HCT116 (cell line): ENCODE measurements at regions not wholly inside any gene's neighbourhood (a gene's known extent, or its start where the extent isn't known, plus 50 kb on each side); places are given as distances from the start of the nearest gene placed in this dataset.

Experiments
- ATAC-seq: fragments of 200-7000 bp; cut with Tn5 transposase; 2 replicates; pipeline ENCODE4 v1.9.1; 2020; ENCODE audit warnings: mild to moderate bottlenecking, moderate library complexity
- BruUV-seq: library from RNA; stranded (reverse); fragments of 400-500 nt; replicated peaks from 2 replicates; lab custom pipeline; 2021; lab: Mats Ljungman, UMichigan
- CTCF ChIA-PET: fragments of 300-600 bp; sonication (Branson Sonifier 250); formaldehyde crosslinking; loops from one replicate; lab custom pipeline; 2021; ENCODE audit warnings: antibody characterized with exemption; lab: Charles Lee
- POLR2A ChIA-PET: fragments of 300-600, 350-600 bp; sonication (Branson Sonifier 250); formaldehyde crosslinking; loops from one replicate; lab custom pipeline; 2021; ENCODE audit warnings: antibody characterized with exemption; lab: Charles Lee
- RAD21 ChIA-PET, 2 experiments: fragments of 300-600 bp; sonication (Branson Sonifier 250); formaldehyde crosslinking; loops; one replicate each; lab custom pipeline; 2023; ENCODE audit warnings: low total read pairs in 2 of 2; ENCODE audit not compliant: uncharacterized antibody in 2 of 2, unreplicated experiment in 2 of 2, low non-redundant PET in 1 of 2; lab: Charles Lee
- DNase-seq: peaks from one replicate; pipeline ENCODE4 v3.0.0-alpha.2; 2010; ENCODE audit warnings: low read depth, low spot score
- H2AFZ ChIP-seq: fragments of 200-600 bp; shearing (Covaris generic), sonication (generic); 2 replicates; pipeline ENCODE4 v1.6.1; 2017; ENCODE audit warnings: low read depth, mixed run types, mixed read lengths, antibody characterized with exemption, low read length; ENCODE audit not compliant: poor library complexity, severe bottlenecking
- H3K27ac ChIP-seq: 2 replicates; pipeline ENCODE4 v1.5.1; 2012; ENCODE audit warnings: low read depth, low read length
- H3K27me3 ChIP-seq: fragments of 200-600 bp; sonication (generic); 2 replicates; pipeline ENCODE4 v1.6.1; 2016; ENCODE audit warnings: mixed run types, low read length, mixed read lengths; ENCODE audit not compliant: insufficient read depth
- H3K36me3 ChIP-seq, 2 experiments: fragments of 200-500 bp in 1 of 2; fragments of 200-600 bp in 1 of 2; sonication (Bioruptor generic) in 1 of 2; sonication (generic) in 1 of 2; 2 replicates each; pipeline versions ENCODE4 v1.5.1 to v1.6.1; 2014 to 2016; ENCODE audit warnings: low read length in 2 of 2, inconsistent platforms in 1 of 2, mixed read lengths in 1 of 2, mixed run types in 1 of 2; ENCODE audit not compliant: insufficient read depth in 2 of 2, control insufficient read depth in 1 of 2
- H3K4me1 ChIP-seq, 2 experiments: fragments of 200-600 bp in 1 of 2; sonication (generic) in 1 of 2; 2 replicates each; pipeline versions ENCODE4 v1.5.1 to v1.6.1; 2012 to 2017; ENCODE audit warnings: low read length in 2 of 2, inconsistent platforms in 1 of 2, mild to moderate bottlenecking in 1 of 2, mixed read lengths in 1 of 2, mixed run types in 1 of 2, moderate library complexity in 1 of 2; ENCODE audit not compliant: insufficient read depth in 2 of 2, control insufficient read depth in 1 of 2
- H3K4me2 ChIP-seq: fragments of 200-600 bp; sonication (generic); 2 replicates; pipeline ENCODE4 v1.6.1; 2017; ENCODE audit warnings: mixed run types, low read length, mixed read lengths
- H3K4me3 ChIP-seq, 2 experiments: fragments of 200-600 bp in 1 of 2; sonication (generic) in 1 of 2; replicated peaks in 1 of 2; 2 replicates each; pipeline ENCODE4 v1.5.1; 2011 to 2016; ENCODE audit warnings: low read length in 2 of 2, control low read depth in 1 of 2, low read depth in 1 of 2, mild to moderate bottlenecking in 1 of 2, mixed read lengths in 1 of 2, mixed run types in 1 of 2
- H3K79me2 ChIP-seq: fragments of 200-600 bp; sonication (generic); 2 replicates; pipeline ENCODE4 v1.6.1; 2017; ENCODE audit warnings: mild to moderate bottlenecking, mixed run types, low read length, moderate library complexity, mixed read lengths; ENCODE audit not compliant: insufficient read depth
- H3K9ac ChIP-seq: fragments of 200-600 bp; sonication (generic); 2 replicates; pipeline ENCODE4 v1.6.1; 2016; ENCODE audit warnings: low read length, mixed read lengths
- H3K9me2 ChIP-seq: fragments of 200-600 bp; sonication (generic), shearing (Covaris generic); 2 replicates; pipeline ENCODE4 v1.6.1; 2017; ENCODE audit warnings: mixed run types, mild to moderate bottlenecking, moderate library complexity; ENCODE audit not compliant: insufficient read depth
- H3K9me3 ChIP-seq, 2 experiments: fragments of 200-500 bp in 1 of 2; fragments of 200-600 bp in 1 of 2; sonication (Bioruptor generic) in 1 of 2; sonication (generic) in 1 of 2; 2 replicates each; pipeline ENCODE4 v1.6.1; 2014 to 2017; ENCODE audit warnings: low read length in 2 of 2, mixed read lengths in 2 of 2, inconsistent platforms in 1 of 2, low read depth in 1 of 2, mild to moderate bottlenecking in 1 of 2, mixed run types in 1 of 2, moderate library complexity in 1 of 2; ENCODE audit not compliant: control insufficient read depth in 1 of 2, insufficient read depth in 1 of 2
- H4K20me1 ChIP-seq: fragments of 200-600 bp; sonication (generic), shearing (Covaris generic); 2 replicates; pipeline ENCODE4 v1.6.1; 2017; ENCODE audit warnings: mixed run types, mild to moderate bottlenecking, moderate library complexity; ENCODE audit not compliant: insufficient read depth
- CEBPB ChIP-seq: IDR thresholded peaks from 2 replicates; pipeline ENCODE4 v1.6.1; 2012; ENCODE audit warnings: low read depth
- CTCF ChIP-seq, 3 experiments: fragments of 200-600 bp in 1 of 3; sonication (generic) in 1 of 3; IDR thresholded peaks in 2 of 3; conservative IDR thresholded peaks in 1 of 3; 2 replicates each; pipeline ENCODE4 v1.5.1; 2012 to 2017; ENCODE audit warnings: low read depth in 2 of 3, low read length in 2 of 3, antibody characterized with exemption in 1 of 3, borderline replicate concordance in 1 of 3, control low read depth in 1 of 3, mild to moderate bottlenecking in 1 of 3, mixed read lengths in 1 of 3, mixed run types in 1 of 3, moderate library complexity in 1 of 3; ENCODE audit not compliant: insufficient read depth in 1 of 3
- FOSL1 ChIP-seq: IDR thresholded peaks from 2 replicates; pipeline ENCODE4 v1.6.1; 2012; ENCODE audit warnings: low read depth
- JUND ChIP-seq: IDR thresholded peaks from 2 replicates; pipeline ENCODE4 v1.6.1; 2012
- MAX ChIP-seq: IDR thresholded peaks from 2 replicates; pipeline ENCODE4 v1.6.1; 2012
- REST ChIP-seq: IDR thresholded peaks from 2 replicates; pipeline ENCODE4 v1.6.1; 2012; ENCODE audit warnings: low read depth
- intact Hi-C: fragments of 100-400 bp; cut with micrococcal nuclease; formaldehyde crosslinking; loops from 2 replicates; pipeline ENCODE4 v1.10.0; 2022
- TF ChIP-seq, protein P1 (sequence below): IDR thresholded peaks from 2 replicates; pipeline ENCODE4 v1.6.1; 2011; ENCODE audit warnings: mild to moderate bottlenecking, low read length, moderate library complexity; ENCODE audit not compliant: insufficient replicate concordance; ENCODE audit errors: extremely low read depth

- no peak for DNase-seq
- Histone ChIP-seq H3K4me3 (no peak overlapping the region), H3K9ac (no peak overlapping the region), H3K9me2 (no peaks in the 10 kb centered on the region), H3K27me3 (peaks cover 20% of the 10 kb centered on the region), H3K4me1 (no peaks in the 10 kb centered on the region), H3K4me2 (no peak overlapping the region), H3K9me3 (no peaks in the 10 kb centered on the region), H2AFZ (no peak overlapping the region), H3K79me2 (no peaks in the 10 kb centered on the region), H4K20me1 (no peaks in the 10 kb centered on the region), H3K36me3 (no peaks in the 10 kb centered on the region), H3K27ac (no peak overlapping the region)
- BruUV-seq, result no TSS peak
- CTCF ChIA-PET, result no interaction called here
- RAD21 ChIA-PET, result no interaction called here
- POLR2A ChIA-PET, result no interaction called here
- TF ChIP-seq FOSL1, result no peak
- no peak for TF ChIP-seq MAX
- TF ChIP-seq, protein P1, sequence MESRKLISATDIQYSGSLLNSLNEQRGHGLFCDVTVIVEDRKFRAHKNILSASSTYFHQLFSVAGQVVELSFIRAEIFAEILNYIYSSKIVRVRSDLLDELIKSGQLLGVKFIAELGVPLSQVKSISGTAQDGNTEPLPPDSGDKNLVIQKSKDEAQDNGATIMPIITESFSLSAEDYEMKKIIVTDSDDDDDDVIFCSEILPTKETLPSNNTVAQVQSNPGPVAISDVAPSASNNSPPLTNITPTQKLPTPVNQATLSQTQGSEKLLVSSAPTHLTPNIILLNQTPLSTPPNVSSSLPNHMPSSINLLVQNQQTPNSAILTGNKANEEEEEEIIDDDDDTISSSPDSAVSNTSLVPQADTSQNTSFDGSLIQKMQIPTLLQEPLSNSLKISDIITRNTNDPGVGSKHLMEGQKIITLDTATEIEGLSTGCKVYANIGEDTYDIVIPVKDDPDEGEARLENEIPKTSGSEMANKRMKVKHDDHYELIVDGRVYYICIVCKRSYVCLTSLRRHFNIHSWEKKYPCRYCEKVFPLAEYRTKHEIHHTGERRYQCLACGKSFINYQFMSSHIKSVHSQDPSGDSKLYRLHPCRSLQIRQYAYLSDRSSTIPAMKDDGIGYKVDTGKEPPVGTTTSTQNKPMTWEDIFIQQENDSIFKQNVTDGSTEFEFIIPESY, result no peak
- TF ChIP-seq CEBPB, result no peak
- no peak for TF ChIP-seq CTCF (IDR thresholded peaks at IDR 0.05 in 2 of 3, conservative IDR thresholded peaks at IDR 0.05 in 1 of 3; ENCODE audit: borderline replicate concordance in 1 of 3, insufficient read depth in 1 of 3, low read depth in 2 of 3, low read length in 2 of 3)
- no peak for TF ChIP-seq JUND
- TF ChIP-seq REST, result no peak
- no peak for ATAC-seq
- intact Hi-C loops, result no loop called here
Measured at GRCh38 chr2:58895857-58896256, 654.7 kb upstream of the FANCL start.
